Amygdala (tissue), 56 donors: ENCODE measurements at regions not wholly inside any gene's neighbourhood (a gene's known extent, or its start where the extent isn't known, plus 50 kb on each side); places are given as distances from the start of the nearest gene placed in this dataset.

Experiments
- DNase-seq, 56 donors: peaks; one replicate each; lab custom pipeline; 2025; lab: John Stamatoyannopoulos, UW

GRCh38 chr16:50425044-50425443, 56.3 kb upstream of the BRD7 start:
- DNase-seq, result no peak

GRCh38 chr16:50422926-50423325, 54.1 kb upstream of the BRD7 start:
- DNase-seq, result no peak

DNA sequence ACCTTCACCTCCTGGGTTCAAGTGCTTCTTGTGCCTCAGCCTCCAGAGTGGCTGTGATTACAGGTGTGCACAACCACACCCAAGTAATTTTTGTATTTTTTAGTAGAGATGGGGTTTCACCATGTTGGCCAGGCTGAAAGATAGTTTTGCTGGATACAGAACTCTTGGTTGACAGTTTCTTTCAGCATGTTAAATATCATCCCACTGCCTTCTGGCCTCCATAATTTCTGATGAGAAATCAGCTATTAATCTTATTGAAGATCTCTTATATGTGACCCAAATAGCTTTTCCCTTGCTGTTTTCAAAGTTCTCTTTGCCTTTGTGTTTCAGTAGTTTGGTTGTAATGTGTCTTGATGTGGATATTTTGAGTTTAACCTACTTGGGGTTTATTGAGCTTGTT, 50.3 kb upstream of the BRD7 start:
- DNase-seq, result no peak
